HEK293 (cell line): ENCODE measurements at regions not wholly inside any gene's neighbourhood (a gene's known extent, or its start where the extent isn't known, plus 50 kb on each side); places are given as distances from the start of the nearest gene placed in this dataset.

ENCODE experiments used
- CTCF ChIA-PET: fragments of 350-600 bp; formaldehyde crosslinking; extraction: SDS; loops from one replicate; lab custom pipeline; 2021; ENCODE audit warnings: antibody characterized with exemption; lab: Yijun Ruan, JAX
- POLR2A ChIA-PET: fragments of 300-600 bp; formaldehyde crosslinking; extraction: SDS; loops from one replicate; lab custom pipeline; 2020; ENCODE audit warnings: antibody characterized with exemption, inconsistent platforms; lab: Yijun Ruan, JAX
- H3K27ac ChIP-seq: fragments of 200-500 bp; sonication (Bioruptor generic); 2 replicates; pipeline ENCODE4 v1.5.1; 2014; ENCODE audit warnings: low read depth, low read length, control low read depth, inconsistent platforms; ENCODE audit errors: extremely low read depth
- H3K36me3 ChIP-seq, 2 experiments: fragments of 200-500 bp in 1 of 2; sonication (Bioruptor generic) in 1 of 2; 1 replicate in 1 of 2; 2 replicates in 1 of 2; pipeline ENCODE4 v1.5.1; 2014 to 2017; ENCODE audit warnings: inconsistent platforms in 2 of 2, low read length in 2 of 2; ENCODE audit not compliant: control insufficient read depth in 2 of 2, insufficient read depth in 1 of 2
- H3K4me1 ChIP-seq: fragments of 200-500 bp; sonication (Bioruptor generic); 2 replicates; pipeline ENCODE4 v1.5.1; 2014; ENCODE audit warnings: mild to moderate bottlenecking, low read length, inconsistent platforms; ENCODE audit not compliant: control insufficient read depth, insufficient read depth
- H3K4me3 ChIP-seq: 2 replicates; pipeline ENCODE4 v1.5.1; 2011; ENCODE audit warnings: low read depth, mild to moderate bottlenecking, control low read depth, low read length, moderate library complexity
- H3K9me3 ChIP-seq: fragments of 200-500 bp; sonication (Bioruptor generic); 2 replicates; pipeline ENCODE4 v1.5.1; 2014; ENCODE audit warnings: low read depth, low read length, inconsistent platforms; ENCODE audit not compliant: control insufficient read depth, insufficient read depth
- BCL11A ChIP-seq: fragments of 450-650 bp; formaldehyde crosslinking; IDR thresholded peaks from 2 replicates; pipeline ENCODE4 v1.5.1; 2016; ENCODE audit warnings: low read depth, missing biosample characterization, missing genetic modification characterization
- BCL11B ChIP-seq: fragments of 450-650 bp; formaldehyde crosslinking; IDR thresholded peaks from 2 replicates; pipeline ENCODE4 v1.5.1; 2016; ENCODE audit warnings: low read depth, missing biosample characterization, missing genetic modification characterization
- EGR2 ChIP-seq: fragments of 450-650 bp; formaldehyde crosslinking; IDR thresholded peaks from 2 replicates; pipeline ENCODE4 v1.5.1; 2016; ENCODE audit warnings: low read depth, missing biosample characterization, missing genetic modification characterization
- GLIS2 ChIP-seq: fragments of 450-650 bp; formaldehyde crosslinking; IDR thresholded peaks from 2 replicates; pipeline ENCODE4 v1.5.1; 2016; ENCODE audit warnings: missing biosample characterization, missing genetic modification characterization
- KLF7 ChIP-seq: fragments of 450-650 bp; formaldehyde crosslinking; IDR thresholded peaks from 2 replicates; pipeline ENCODE4 v1.5.1; 2016; ENCODE audit warnings: missing biosample characterization, missing genetic modification characterization, borderline replicate concordance
- KLF8 ChIP-seq: fragments of 450-650 bp; formaldehyde crosslinking; IDR thresholded peaks from 2 replicates; pipeline ENCODE4 v1.5.1; 2016; ENCODE audit warnings: missing biosample characterization, missing genetic modification characterization
- OSR2 ChIP-seq: fragments of 450-650 bp; formaldehyde crosslinking; IDR thresholded peaks from 2 replicates; pipeline ENCODE4 v1.5.1; 2016; ENCODE audit warnings: missing biosample characterization, missing genetic modification characterization
- SETDB1 ChIP-seq: IDR thresholded peaks from one replicate; pipeline ENCODE4 v1.6.1; 2017; ENCODE audit warnings: mild to moderate bottlenecking, low read length, moderate library complexity, mixed read lengths; ENCODE audit not compliant: insufficient read length
- ZFP69B ChIP-seq: fragments of 450-650 bp; formaldehyde crosslinking; IDR thresholded peaks from 2 replicates; pipeline ENCODE4 v1.5.1; 2016; ENCODE audit warnings: missing biosample characterization, missing genetic modification characterization
- ZNF140 ChIP-seq: fragments of 450-650 bp; formaldehyde crosslinking; IDR thresholded peaks from 2 replicates; pipeline ENCODE4 v1.5.1; 2016; ENCODE audit warnings: missing biosample characterization, missing genetic modification characterization
- ZNF148 ChIP-seq: fragments of 450-650 bp; formaldehyde crosslinking; IDR thresholded peaks from 2 replicates; pipeline ENCODE4 v1.5.0; 2017; ENCODE audit warnings: missing biosample characterization, missing genetic modification characterization, borderline replicate concordance
- ZNF174 ChIP-seq: fragments of 450-650 bp; formaldehyde crosslinking; IDR thresholded peaks from 2 replicates; pipeline ENCODE4 v1.5.0; 2017; ENCODE audit warnings: missing biosample characterization, mild to moderate bottlenecking, missing genetic modification characterization
- ZNF2 ChIP-seq: fragments of 450-650 bp; formaldehyde crosslinking; IDR thresholded peaks from 2 replicates; pipeline ENCODE4 v1.5.1; 2016; ENCODE audit warnings: missing biosample characterization, missing genetic modification characterization
- ZNF239 ChIP-seq: fragments of 450-650 bp; formaldehyde crosslinking; IDR thresholded peaks from 2 replicates; pipeline ENCODE4 v1.5.1; 2016; ENCODE audit warnings: missing biosample characterization, missing genetic modification characterization
- ZNF292 ChIP-seq: fragments of 450-650 bp; formaldehyde crosslinking; IDR thresholded peaks from 2 replicates; pipeline ENCODE4 v1.5.1; 2016; ENCODE audit warnings: low read depth, missing biosample characterization, missing genetic modification characterization, borderline replicate concordance
- ZNF366 ChIP-seq: fragments of 450-650 bp; formaldehyde crosslinking; conservative IDR thresholded peaks from 2 replicates; pipeline ENCODE4 v1.5.1; 2016; ENCODE audit warnings: missing biosample characterization, missing genetic modification characterization
- ZNF426 ChIP-seq: fragments of 450-650 bp; formaldehyde crosslinking; IDR thresholded peaks from 2 replicates; pipeline ENCODE4 v1.5.1; 2017; ENCODE audit warnings: missing biosample characterization, missing genetic modification characterization, mild to moderate bottlenecking, inconsistent platforms, moderate library complexity
- ZNF501 ChIP-seq: fragments of 450-650 bp; formaldehyde crosslinking; IDR thresholded peaks from 2 replicates; pipeline ENCODE4 v1.5.1; 2016; ENCODE audit warnings: missing biosample characterization, missing genetic modification characterization
- ZNF510 ChIP-seq: fragments of 450-650 bp; formaldehyde crosslinking; IDR thresholded peaks from 2 replicates; pipeline ENCODE4 v1.5.1; 2018; ENCODE audit warnings: mild to moderate bottlenecking, missing genetic modification characterization, missing biosample characterization; ENCODE audit not compliant: insufficient replicate concordance
- ZNF518A ChIP-seq: fragments of 450-650 bp; formaldehyde crosslinking; conservative IDR thresholded peaks from 2 replicates; pipeline ENCODE4 v1.5.1; 2016; ENCODE audit warnings: low read depth, missing biosample characterization, missing genetic modification characterization
- ZNF624 ChIP-seq: fragments of 450-650 bp; formaldehyde crosslinking; IDR thresholded peaks from 2 replicates; pipeline ENCODE4 v1.5.1; 2017; ENCODE audit warnings: missing biosample characterization, missing genetic modification characterization
- ZNF639 ChIP-seq: fragments of 450-650 bp; formaldehyde crosslinking; IDR thresholded peaks from 2 replicates; pipeline ENCODE4 v1.5.1; 2016; ENCODE audit warnings: missing biosample characterization, missing genetic modification characterization
- ZNF660 ChIP-seq: fragments of 450-650 bp; IDR thresholded peaks from 2 replicates; pipeline ENCODE4 v1.5.1; 2018; ENCODE audit warnings: missing biosample characterization, mild to moderate bottlenecking, missing genetic modification characterization
- ZNF670 ChIP-seq: fragments of 450-650 bp; formaldehyde crosslinking; IDR thresholded peaks from 2 replicates; pipeline ENCODE4 v1.5.1; 2016; ENCODE audit warnings: missing biosample characterization, missing genetic modification characterization, low read depth
- ZNF843 ChIP-seq: fragments of 450-650 bp; formaldehyde crosslinking; IDR thresholded peaks from 2 replicates; pipeline ENCODE4 v1.5.1; 2016; ENCODE audit warnings: missing biosample characterization, missing genetic modification characterization

GRCh38 chr13:65921933-65922332 is 1308.2 kb downstream of the PCDH9 start (continued):
- TF ChIP-seq ZNF501 (tag by site-specific recombination) (no peak), ZNF510 (no peak), OSR2 (no peak), BCL11A (no peak), KLF7 (tag by site-specific recombination) (no peak)

DNA sequence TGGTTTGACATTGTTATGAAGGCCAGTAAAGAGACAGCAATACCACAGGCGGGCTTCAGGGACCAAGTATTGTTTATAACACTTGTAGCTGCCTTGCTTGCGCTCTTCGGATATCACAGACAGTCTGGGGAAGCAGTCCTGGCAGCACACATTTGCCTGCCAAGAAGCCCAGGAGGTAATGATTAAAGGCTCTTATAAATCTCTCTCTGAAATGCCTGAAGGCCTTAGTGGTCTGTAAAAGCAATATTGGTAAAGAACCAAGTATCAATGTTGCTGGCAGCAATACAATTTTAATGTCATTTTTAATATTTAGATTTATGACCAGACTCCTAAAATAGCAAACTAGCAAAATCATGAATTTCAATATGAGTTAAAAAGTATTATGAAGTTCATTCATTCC is 1312.4 kb downstream of the PCDH9 start:
- H3K36me3 ChIP-seq: no peaks in the 10 kb centered on the region
- H3K4me1 ChIP-seq: no peaks in the 10 kb centered on the region
- ChIA-PET POLR2A (no interaction called here), CTCF (interaction anchor here (1.1 kb wide), 1 partner anchor 9 kb away, joined by 3 read pairs; no protein-coding TSS in a partner anchor)
- H3K27ac ChIP-seq: no peak overlapping the region
- H3K4me3 ChIP-seq: no peak overlapping the region
- TF ChIP-seq ZNF140: no peak
- no peak for TF ChIP-seq ZNF174 (tag by site-specific recombination)
- TF ChIP-seq ZNF426 (tag by site-specific recombination): no peak
- TF ChIP-seq EGR2 (tag by site-specific recombination): no peak
- TF ChIP-seq ZNF518A (tag by site-specific recombination): no peak
- no peak for TF ChIP-seq ZFP69B
- TF ChIP-seq ZNF624 (tag by site-specific recombination): no peak
- TF ChIP-seq SETDB1: no peak
- no peak for TF ChIP-seq ZNF660 (tag by site-specific recombination)
- no peak for TF ChIP-seq BCL11B
- no peak for TF ChIP-seq ZNF843 (tag by site-specific recombination)
- TF ChIP-seq GLIS2 (tag by site-specific recombination): no peak
- no peak for TF ChIP-seq ZNF2 (tag by site-specific recombination)
- TF ChIP-seq ZNF239 (tag by site-specific recombination): no peak
- no peak for TF ChIP-seq ZNF639 (tag by site-specific recombination)
- TF ChIP-seq ZNF292 (tag by site-specific recombination): no peak
- no peak for TF ChIP-seq KLF8 (tag by site-specific recombination)
- no peak for TF ChIP-seq ZNF366 (tag by site-specific recombination)
- no peak for TF ChIP-seq ZNF670
- no peak for TF ChIP-seq ZNF148 (tag by site-specific recombination)
- H3K9me3 ChIP-seq: no peaks in the 10 kb centered on the region
